GM18858 (cell line): ENCODE measurements at regions not wholly inside any gene's neighbourhood (a gene's known extent, or its start where the extent isn't known, plus 50 kb on each side); places are given as distances from the start of the nearest gene placed in this dataset.

Experiments used
- ATAC-seq: cut with Tn5 transposase; IDR thresholded peaks from one replicate; pipeline ENCODE4 v1.9.1; 2021; ENCODE audit not compliant: unreplicated experiment

DNA sequence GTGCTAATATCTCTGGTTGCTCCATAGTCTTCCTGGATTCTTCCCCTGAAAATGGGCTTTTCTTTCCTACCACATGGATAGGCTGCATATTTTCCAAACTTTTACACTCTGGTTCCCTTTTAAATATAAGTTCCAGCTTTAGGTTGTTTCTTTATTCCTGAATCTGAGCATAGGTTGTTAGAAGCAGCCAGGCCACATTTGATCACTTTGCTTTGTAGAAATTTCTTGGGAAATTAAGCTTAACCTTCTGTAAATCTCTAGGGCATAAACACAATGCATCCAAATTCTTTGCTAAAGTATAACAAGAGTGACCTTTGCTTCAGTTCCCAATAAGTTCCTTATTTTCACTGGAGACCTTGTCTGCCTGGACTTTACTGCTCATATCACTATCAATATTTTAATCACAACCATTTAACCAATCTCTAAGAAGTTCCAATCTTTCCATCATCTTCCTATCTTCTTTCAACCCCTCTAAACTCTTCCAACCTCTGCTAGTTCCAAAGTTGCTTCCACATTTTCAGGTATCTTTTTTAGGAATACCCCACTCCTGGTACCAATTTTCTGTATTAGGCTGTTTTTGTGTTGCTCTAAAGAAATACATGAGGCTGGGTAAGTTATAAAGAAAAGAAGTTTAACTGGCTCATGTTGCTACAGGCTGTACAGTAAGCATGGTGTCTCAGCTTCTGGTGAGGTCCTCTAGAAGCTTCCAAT lies 389.6 kb upstream of the HS6ST1 start:
- ATAC-seq, result no peak

- ATAC-seq, result no peak
Observed at GRCh38 chr2:128710242-128710641, 391.6 kb upstream of the HS6ST1 start.

DNA sequence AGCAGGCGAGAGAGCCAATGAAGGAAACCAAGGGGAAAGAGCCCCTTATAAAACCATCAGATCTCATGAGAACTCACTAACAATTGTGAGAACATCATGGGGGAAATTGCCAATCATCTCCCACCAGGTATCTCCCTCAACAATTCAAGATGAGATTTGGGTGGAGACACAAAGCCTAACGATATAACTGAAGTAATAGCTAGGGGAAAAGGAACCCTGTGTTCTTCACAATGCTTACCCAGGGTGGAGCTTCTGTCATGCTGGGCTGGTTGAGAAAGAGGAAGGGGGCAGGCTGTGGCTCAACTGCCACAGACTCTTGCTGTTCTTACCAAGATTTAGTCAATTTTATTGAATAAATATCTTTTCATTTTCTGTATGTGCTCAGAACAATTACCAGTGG lies 392.1 kb upstream of the HS6ST1 start:
- ATAC-seq, result no peak

GRCh38 chr2:128714285-128714684 lies 395.6 kb upstream of the HS6ST1 start:
- no peak for ATAC-seq

DNA sequence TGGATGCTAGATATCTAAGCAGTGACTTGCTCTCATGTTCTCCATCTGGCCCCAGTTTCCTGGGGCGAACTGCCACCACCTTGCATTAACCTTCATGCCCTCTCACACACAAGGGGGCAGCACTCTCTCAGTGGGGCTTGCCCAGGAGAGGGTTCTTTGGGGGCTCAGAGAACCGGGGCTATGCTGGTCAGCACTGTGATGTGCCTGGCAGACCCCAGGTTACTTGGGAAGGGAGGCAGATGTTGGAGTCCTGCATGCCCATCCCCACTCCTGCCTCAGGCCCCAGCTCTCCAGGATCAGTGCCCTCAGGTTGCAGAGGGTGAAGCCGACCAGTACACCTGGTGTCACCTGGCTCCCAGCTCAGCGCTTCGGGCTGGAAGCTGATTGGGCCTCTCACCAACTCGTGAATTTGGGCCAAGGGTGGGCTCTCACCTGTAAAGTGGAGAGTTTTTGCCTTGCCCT lies 396.2 kb upstream of the HS6ST1 start:
- no peak for ATAC-seq

DNA sequence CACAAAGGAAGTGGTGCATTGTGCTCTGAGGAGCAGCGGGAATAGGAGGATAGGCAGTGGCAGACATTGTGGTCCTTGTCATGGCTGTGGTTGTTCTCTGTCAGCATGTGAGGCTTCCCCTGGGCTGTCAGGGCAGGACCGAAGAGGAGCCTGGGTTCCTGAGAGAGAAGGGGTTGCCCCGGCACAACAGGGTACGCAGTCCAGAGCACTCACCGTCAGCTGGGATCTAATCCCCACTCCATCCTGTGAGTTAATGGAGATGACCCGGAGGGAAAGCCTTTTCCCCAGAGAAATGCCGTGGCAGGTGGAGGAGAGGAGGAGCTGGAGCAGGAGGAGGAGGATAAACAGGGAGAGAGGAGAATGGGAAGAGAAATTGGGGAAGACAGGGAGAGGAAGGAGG lies 396.7 kb upstream of the HS6ST1 start:
- ATAC-seq, result no peak

DNA sequence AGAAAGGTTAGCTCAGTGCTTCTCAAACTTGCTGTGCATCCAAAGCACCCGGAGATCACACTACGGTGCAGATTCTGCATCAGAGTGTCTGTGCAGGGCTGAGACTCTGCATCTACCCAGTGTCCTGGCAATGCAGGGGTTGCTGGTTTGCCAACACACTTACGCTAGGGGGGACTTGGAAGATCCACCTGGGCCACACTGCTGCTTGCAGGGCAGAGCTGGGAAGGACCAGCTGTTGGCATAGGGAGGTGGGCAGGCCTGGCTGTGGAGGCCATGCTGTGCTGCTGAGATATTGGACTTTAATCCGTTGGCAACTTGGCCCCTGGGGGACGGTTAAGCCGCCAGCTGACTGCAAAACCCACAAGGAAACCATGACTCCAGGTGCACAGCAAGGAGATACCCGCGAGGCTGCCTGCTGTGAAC lies 397.6 kb upstream of the HS6ST1 start:
- ATAC-seq, result no peak

DNA sequence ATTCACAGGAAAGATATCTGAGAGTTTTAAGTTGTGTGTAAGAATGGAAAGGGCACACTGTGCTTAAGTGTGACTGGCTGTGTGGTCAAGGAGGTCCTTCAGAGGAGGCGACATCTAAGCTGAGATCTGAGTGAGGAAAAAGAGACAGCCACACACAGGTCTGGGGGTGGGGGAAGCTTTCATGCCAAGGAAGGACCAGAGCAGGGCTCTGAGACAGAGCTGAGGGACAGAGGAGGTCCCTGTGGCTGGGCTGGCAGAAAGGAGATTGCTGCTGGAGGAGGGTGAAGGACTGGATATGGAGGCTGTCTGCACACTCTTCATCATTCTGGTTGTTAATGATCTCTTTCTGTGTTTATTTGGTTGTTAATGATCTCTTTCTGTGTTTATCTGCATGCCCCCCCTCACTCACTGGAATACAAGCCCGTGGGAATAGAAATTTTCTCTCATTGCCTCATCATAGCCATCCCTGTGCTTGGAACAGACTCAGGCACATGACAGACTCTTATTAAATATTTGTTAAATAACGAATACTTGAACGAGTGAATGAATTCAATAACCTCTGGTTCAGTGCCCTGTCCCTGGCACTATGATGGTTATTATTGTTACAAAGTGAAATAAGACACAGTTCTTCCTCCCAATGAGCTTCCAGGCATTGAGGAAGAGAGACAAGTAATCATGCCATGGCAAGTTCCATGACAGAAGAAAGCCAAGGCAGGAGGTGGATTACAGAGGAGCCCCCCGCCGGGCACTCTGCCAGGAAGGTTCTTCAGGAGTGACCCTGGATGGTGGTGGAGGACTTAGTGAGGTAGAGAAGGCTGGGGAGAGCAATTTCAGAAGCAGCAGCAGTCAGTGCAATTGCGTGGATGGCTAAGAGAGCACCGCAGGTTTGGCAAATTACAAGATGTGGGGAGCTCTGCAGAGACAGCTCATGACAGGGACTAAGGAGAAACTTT lies 399.4 kb upstream of the HS6ST1 start:
- ATAC-seq, result no peak

- ATAC-seq, result no peak
Observed at GRCh38 chr2:128720080-128721022, 401.7 kb upstream of the HS6ST1 start.

DNA sequence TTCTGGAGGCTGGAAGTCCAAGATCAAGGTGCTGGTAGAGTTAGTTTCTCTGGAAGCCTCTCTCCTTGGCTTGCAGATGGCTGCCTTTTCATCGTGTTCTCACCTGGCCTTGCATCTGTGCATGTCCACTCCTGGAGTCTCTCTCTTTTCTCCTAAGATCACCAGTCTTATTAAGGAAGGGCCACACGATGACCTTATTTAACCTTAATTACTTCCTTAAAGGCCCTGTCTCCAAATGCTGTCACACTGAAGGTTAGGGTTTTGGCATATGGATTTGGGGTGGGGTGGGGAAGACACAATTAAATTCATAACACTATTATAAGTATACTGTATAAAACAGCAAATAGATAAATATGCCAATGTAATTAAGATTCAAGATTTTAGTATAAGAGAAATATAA lies 402.4 kb upstream of the HS6ST1 start:
- ATAC-seq, result no peak

DNA sequence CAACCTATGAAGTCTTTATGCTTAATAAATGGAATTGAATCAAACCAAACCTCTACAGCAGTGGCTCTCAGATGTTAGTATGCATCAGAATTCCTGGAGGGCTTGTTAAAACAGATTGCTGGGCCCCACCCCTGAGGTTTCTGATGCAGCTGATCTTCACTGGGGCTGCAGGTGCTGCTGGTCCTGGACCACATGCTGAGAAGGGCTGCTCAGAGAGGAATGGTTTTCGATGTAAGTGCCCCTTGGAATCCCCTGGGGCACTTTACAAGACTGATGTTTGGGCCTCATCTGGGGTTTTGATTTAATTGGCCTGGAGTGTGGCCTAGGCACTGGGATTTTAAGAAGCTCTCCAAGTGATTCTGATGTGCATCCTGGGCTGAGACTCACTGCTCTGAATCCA lies 403.8 kb upstream of the HS6ST1 start:
- no peak for ATAC-seq

- no peak for ATAC-seq
Observed at GRCh38 chr2:128724547-128724946, 405.9 kb upstream of the HS6ST1 start.

GRCh38 chr2:128724972-128725371 lies 406.3 kb upstream of the HS6ST1 start:
- ATAC-seq, result no peak

GRCh38 chr2:128726236-128726635 lies 407.6 kb upstream of the HS6ST1 start:
- ATAC-seq, result no peak

- no peak for ATAC-seq
Observed at GRCh38 chr2:128726911-128727310, 408.2 kb upstream of the HS6ST1 start.

DNA sequence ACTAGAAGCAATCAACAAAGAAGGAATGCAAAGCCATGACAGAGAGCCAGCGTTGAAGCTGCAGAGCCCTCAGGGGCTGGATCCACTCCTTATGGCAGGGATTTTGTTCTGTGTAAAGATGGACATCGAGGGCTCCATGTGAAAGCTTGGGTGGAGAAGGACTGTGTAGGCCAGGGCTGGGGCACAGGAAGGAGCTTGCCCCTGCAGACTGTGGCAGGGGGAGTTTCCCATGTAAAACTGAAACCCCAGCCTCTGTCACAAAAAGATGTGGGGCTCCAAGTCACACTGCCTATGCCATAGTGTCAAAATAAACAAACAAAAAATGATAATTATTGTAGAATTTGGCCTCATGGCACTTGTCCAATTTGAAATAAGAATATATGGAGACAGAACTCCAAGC lies 408.7 kb upstream of the HS6ST1 start:
- ATAC-seq, result no peak

DNA sequence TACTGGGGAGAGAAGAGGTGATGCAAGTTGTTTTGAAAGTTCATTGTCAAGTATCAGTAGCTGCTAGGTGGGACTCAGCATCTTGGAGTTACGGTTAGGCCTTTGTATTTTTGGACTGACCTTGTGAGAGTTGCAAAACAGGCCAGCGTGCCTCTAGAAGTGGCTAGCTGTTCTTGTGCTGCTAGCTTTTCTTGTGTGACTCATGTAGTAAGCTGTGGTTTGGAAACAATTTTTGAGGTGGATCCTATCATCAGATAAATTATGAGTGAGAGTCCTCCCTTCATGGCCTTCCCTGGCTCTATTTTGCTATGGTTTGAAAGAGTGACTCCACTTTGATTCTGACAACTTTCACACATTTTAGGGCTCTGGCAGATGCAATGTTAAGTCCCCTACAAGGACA lies 409.2 kb upstream of the HS6ST1 start:
- no peak for ATAC-seq

DNA sequence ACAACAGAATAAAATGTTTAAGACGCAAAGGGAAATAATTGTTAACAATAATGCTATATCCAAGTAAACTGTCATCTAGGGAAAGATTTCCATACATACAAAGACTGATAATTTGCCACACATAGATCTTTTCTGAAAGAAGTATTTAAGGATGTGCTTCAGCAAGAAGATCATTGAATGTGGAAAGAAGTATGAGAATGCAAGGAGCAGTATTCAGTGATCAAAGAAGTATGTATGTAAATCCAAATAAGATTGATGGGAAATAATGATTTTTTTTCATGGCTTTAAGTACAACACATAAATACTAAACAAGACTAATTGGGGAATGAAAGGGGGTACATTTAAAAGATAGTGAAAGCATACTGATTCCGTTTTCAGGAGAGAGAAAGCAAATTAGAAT lies 410.4 kb upstream of the HS6ST1 start:
- ATAC-seq, result no peak

DNA sequence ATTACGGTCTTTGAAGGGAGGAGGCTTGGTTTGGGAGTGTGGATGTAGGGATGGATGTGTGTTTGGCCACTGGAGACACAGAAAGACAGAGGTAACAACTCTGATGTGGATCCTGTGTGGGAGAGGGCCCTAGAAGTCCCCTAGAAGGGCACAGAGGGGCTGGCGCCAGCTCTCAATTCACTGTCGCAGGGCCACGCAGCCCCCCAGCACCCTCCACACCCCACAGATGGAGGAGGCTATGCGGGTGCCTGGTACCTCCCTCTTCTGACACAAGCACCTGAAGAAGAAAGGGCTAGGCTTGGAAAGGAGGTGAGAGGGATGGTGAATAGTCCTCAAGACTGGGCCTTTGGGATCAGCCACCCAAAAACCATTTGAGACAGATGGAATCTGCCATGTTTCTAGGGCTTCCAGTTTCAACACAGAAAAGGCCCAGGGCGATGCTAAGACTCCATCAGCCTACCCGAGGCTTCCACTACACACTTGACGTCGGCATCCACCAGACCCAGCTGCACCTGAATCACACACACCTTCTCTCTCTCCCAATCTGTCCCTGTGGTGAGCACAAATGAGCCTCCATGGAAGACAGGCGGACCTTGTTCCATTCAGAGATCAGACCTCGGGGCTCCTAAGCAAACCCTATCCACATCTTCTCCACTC lies 413.5 kb upstream of the HS6ST1 start:
- no peak for ATAC-seq

DNA sequence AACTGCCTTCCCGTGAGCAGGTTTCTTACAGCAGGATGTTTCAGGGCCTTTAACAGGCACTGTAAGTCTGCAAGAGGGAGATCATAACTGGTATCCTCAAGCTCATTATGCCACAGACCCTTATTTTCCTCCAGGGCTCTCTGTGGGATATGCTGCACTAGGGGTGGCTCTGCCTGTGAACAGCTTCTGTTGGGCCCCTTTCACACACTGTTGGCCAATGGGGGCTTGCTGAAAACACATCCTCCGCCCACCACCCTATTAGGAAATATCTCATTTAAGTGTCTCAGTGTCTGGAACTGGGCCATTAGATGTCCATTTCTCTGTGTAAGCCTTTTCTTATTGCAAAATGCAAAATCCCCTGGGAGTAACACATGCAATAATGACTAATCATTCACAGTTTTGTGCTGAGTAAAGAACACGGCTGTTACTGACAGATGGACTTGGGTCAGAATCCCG lies 414.3 kb upstream of the HS6ST1 start:
- no peak for ATAC-seq
